ENCODE measurements at regions not wholly inside any gene's neighbourhood (a gene's known extent, or its start where the extent isn't known, plus 50 kb on each side); places are given as distances from the start of the nearest gene placed in this dataset.

DNA sequence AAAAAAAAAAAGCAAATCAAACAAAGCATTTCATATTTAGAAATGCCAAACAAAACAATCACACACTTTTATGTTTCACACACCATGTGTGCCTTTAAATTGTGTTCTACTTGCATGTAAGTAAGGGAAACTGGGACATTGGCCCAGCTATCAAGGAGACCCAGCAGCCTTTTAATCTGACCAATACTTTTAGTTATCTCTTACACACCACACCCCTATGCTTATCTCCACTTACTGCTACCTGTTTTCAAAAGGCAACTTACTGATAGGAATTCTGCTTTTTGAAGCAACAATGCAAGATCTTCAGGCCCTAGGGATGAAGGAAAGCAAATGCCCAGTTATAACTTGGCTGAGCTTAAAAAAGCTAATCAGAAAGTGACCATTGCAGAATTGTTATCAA is 1244.8 kb upstream of the SORCS1 start:
- no peaks in the 10 kb centered on the region for H3K36me3 Mint-ChIP-seq (ENCODE audit: low read depth, unreplicated experiment)

DNA sequence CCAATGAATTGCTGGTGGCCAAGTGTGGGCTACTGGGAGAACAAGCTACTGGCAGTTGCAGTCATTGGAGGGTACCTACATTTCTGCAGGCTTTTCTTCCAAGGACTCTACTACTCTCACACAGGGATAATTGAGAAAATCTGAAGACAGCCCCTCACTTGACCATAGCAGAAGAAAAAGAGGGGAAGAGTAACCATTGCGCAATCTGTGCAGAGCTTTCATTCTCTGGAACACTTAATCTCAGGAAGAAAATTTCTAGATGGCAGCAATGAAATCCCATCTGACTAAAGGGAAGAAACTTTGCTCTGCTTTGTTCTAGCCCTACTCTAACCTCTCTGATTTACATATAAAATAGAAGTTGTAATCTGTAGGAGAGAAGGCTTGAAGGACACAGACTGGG is 1239.6 kb upstream of the SORCS1 start:
- no peak for DNase-seq (ENCODE audit: low spot score)
- TF ChIP-seq, protein P1, sequence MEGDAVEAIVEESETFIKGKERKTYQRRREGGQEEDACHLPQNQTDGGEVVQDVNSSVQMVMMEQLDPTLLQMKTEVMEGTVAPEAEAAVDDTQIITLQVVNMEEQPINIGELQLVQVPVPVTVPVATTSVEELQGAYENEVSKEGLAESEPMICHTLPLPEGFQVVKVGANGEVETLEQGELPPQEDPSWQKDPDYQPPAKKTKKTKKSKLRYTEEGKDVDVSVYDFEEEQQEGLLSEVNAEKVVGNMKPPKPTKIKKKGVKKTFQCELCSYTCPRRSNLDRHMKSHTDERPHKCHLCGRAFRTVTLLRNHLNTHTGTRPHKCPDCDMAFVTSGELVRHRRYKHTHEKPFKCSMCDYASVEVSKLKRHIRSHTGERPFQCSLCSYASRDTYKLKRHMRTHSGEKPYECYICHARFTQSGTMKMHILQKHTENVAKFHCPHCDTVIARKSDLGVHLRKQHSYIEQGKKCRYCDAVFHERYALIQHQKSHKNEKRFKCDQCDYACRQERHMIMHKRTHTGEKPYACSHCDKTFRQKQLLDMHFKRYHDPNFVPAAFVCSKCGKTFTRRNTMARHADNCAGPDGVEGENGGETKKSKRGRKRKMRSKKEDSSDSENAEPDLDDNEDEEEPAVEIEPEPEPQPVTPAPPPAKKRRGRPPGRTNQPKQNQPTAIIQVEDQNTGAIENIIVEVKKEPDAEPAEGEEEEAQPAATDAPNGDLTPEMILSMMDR (IDR thresholded peaks at IDR 0.05; ENCODE audit: unreplicated experiment), result no peak
- Mint-ChIP-seq H3K36me3 (ENCODE audit: low read depth, unreplicated experiment) (no peaks in the 10 kb centered on the region), H3K27ac (ENCODE audit: unreplicated experiment) (no peak overlapping the region), H3K9me3 (ENCODE audit: unreplicated experiment) (no peaks in the 10 kb centered on the region), H3K4me1 (ENCODE audit: unreplicated experiment) (peaks cover 2% of the 10 kb centered on the region), H3K27me3 (ENCODE audit: unreplicated experiment) (no peaks in the 10 kb centered on the region), H3K4me3 (ENCODE audit: unreplicated experiment) (no peak overlapping the region)

More for the DNA sequence above, 1244.8 kb upstream of the SORCS1 start:
- Mint-ChIP-seq H3K4me1 (ENCODE audit: unreplicated experiment) (peaks cover 9% of the 10 kb centered on the region), H3K4me3 (ENCODE audit: unreplicated experiment) (no peak overlapping the region), H3K27ac (ENCODE audit: unreplicated experiment) (no peak overlapping the region), H3K27me3 (ENCODE audit: unreplicated experiment) (no peaks in the 10 kb centered on the region), H3K9me3 (ENCODE audit: unreplicated experiment) (no peaks in the 10 kb centered on the region)
- TF ChIP-seq, protein P1 (IDR thresholded peaks at IDR 0.05; ENCODE audit: unreplicated experiment), result no peak
- DNase-seq (ENCODE audit: low spot score), result no peak

DNA sequence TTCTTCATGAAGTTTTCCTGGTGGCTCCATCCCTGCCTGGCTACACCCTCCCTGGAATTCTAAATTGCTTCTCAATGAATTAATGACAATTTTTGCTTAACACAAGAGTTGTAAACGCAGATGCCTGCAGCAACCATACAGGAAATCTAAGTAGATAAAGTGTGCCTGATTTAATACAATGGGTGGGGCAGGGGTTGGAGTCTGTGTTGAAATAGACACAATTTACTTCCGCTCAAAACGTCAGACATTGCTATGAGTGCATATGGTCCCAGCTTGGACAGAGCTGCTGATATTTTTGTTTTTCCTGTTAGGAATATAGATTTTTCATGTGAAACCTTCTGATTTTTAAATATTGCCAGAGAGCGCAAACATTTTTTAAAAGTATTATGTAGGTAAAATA is 1235.0 kb upstream of the SORCS1 start:
- H3K9me3 Mint-ChIP-seq (ENCODE audit: unreplicated experiment), result no peaks in the 10 kb centered on the region
- H3K4me3 Mint-ChIP-seq (ENCODE audit: unreplicated experiment), result no peak overlapping the region
- H3K27ac Mint-ChIP-seq (ENCODE audit: unreplicated experiment), result no peak overlapping the region
- TF ChIP-seq, protein P1 (IDR thresholded peaks at IDR 0.05; ENCODE audit: unreplicated experiment), result no peak
- H3K27me3 Mint-ChIP-seq (ENCODE audit: unreplicated experiment), result no peaks in the 10 kb centered on the region
- no peaks in the 10 kb centered on the region for H3K36me3 Mint-ChIP-seq (ENCODE audit: low read depth, unreplicated experiment)
- peaks cover 3% of the 10 kb centered on the region for H3K4me1 Mint-ChIP-seq (ENCODE audit: unreplicated experiment)
- DNase-seq (ENCODE audit: low spot score), result no peak

DNA sequence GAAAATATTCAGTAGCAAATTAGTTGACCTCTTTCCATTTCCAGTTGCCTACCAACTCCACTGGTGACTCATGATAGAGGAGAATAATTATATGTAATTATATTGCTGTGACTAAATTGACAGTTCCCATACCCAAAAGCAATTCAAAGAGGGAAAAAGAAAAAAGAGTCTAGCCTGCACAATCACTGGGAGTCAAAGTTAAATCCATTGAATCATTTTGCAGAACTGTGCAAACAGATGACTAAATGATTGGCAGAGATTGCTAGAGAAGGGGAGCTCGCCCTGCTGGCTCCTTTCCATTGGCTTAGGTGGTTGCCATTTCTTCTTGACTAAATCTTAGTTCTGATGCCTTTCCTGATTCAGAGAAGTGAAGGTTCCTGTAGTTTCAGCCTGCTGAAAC is 1228.6 kb upstream of the SORCS1 start:
- TF ChIP-seq, protein P1 (IDR thresholded peaks at IDR 0.05; ENCODE audit: unreplicated experiment), result no peak
- H3K27ac Mint-ChIP-seq (ENCODE audit: unreplicated experiment), result no peak overlapping the region
- no peak overlapping the region for H3K4me3 Mint-ChIP-seq (ENCODE audit: unreplicated experiment)
- DNase-seq (ENCODE audit: low spot score), result no peak
- H3K36me3 Mint-ChIP-seq (ENCODE audit: low read depth, unreplicated experiment), result no peaks in the 10 kb centered on the region
- no peaks in the 10 kb centered on the region for H3K9me3 Mint-ChIP-seq (ENCODE audit: unreplicated experiment)
- H3K4me1 Mint-ChIP-seq (ENCODE audit: unreplicated experiment), result no peaks in the 10 kb centered on the region
- no peaks in the 10 kb centered on the region for H3K27me3 Mint-ChIP-seq (ENCODE audit: unreplicated experiment)

DNA sequence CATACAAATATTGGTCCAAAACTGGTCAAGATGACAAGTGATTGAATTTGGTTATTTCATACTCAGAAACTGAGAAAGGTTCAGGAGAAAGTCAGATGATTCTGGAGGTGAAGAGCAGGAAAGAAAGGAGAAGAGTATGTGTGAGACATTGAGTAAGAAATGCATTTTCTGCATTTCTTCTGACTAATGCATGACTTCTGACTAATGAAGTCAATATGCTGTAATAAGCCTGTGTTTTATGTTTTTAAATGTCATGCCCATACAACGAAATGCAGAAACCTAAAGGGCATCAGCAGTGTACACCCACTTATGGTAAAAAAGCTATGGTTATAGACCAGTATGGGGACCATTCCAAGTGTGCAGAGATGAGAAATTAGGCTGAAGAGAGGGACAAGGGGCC is 1227.8 kb upstream of the SORCS1 start:
- H3K4me1 Mint-ChIP-seq (ENCODE audit: unreplicated experiment), result no peaks in the 10 kb centered on the region
- H3K27ac Mint-ChIP-seq (ENCODE audit: unreplicated experiment), result no peak overlapping the region
- TF ChIP-seq, protein P1 (IDR thresholded peaks at IDR 0.05; ENCODE audit: unreplicated experiment), result no peak
- H3K36me3 Mint-ChIP-seq (ENCODE audit: low read depth, unreplicated experiment), result no peaks in the 10 kb centered on the region
- no peaks in the 10 kb centered on the region for H3K27me3 Mint-ChIP-seq (ENCODE audit: unreplicated experiment)
- no peak for DNase-seq (ENCODE audit: low spot score)
- no peaks in the 10 kb centered on the region for H3K9me3 Mint-ChIP-seq (ENCODE audit: unreplicated experiment)
- H3K4me3 Mint-ChIP-seq (ENCODE audit: unreplicated experiment), result no peak overlapping the region

Data from endothelial cell (in vitro differentiated cells).